Transverse colon (tissue), 4 donors: ENCODE measurements at regions not wholly inside any gene's neighbourhood (a gene's known extent, or its start where the extent isn't known, plus 50 kb on each side); places are given as distances from the start of the nearest gene placed in this dataset.

Experiments
- CTCF ChIP-seq, 5 experiments: fragments of 200-600 bp in 3 of 5; fragments of 450-650 bp in 2 of 5; sonication (generic) in 3 of 5; IDR thresholded peaks; 1 replicate in 2 of 5; 2 replicates in 3 of 5; pipeline ENCODE4 v1.5.1; 2016 to 2017; ENCODE audit warnings: antibody characterized with exemption in 5 of 5, inconsistent platforms in 3 of 5, mild to moderate bottlenecking in 2 of 5, moderate library complexity in 1 of 5
- POLR2A ChIP-seq: fragments of 450-650 bp; IDR thresholded peaks from one replicate; pipeline ENCODE4 v1.6.1; 2016; ENCODE audit warnings: antibody characterized with exemption, mild to moderate bottlenecking, moderate library complexity
- POLR2AphosphoS5 ChIP-seq, 3 donors: sonication (generic); formaldehyde crosslinking; IDR thresholded peaks; one replicate each; pipeline ENCODE4 v1.6.1; 2016; ENCODE audit warnings: antibody characterized with exemption in 3 of 3

- TF ChIP-seq CTCF (IDR thresholded peaks at IDR 0.05) (no peak), POLR2A (no peak), POLR2AphosphoS5 (IDR thresholded peaks at IDR 0.05) (no peak)
These were observed 388.3 kb upstream of the SMIM21 start for GRCh38 chr18:75815767-75816166.
